Vagina (tissue), 2 donors: ENCODE measurements at regions not wholly inside any gene's neighbourhood (a gene's known extent, or its start where the extent isn't known, plus 50 kb on each side); places are given as distances from the start of the nearest gene placed in this dataset.

Source experiments
- DNase-seq, 2 donors: peaks; one replicate each; pipeline ENCODE4 v3.0.0-alpha.2; 2017; ENCODE audit errors: extremely low spot score in 2 of 2
- H3K27ac ChIP-seq: fragments of 200-600 bp; sonication (generic); one replicate; pipeline ENCODE4 v1.5.1; 2019
- H3K27me3 ChIP-seq: fragments of 200-600 bp; sonication (generic); one replicate; pipeline ENCODE4 v1.5.1; 2019
- H3K36me3 ChIP-seq, 2 donors: fragments of 200-600 bp; sonication (generic); one replicate each; pipeline ENCODE4 v1.5.1; 2017 to 2019
- H3K4me1 ChIP-seq: fragments of 200-600 bp; sonication (generic); one replicate; pipeline ENCODE4 v1.5.1; 2019
- H3K4me3 ChIP-seq, 2 donors: fragments of 200-600 bp; sonication (generic); 1 replicate in 1 of 2; 2 replicates in 1 of 2; pipeline ENCODE4 v1.5.1; 2016 to 2019
- H3K9me3 ChIP-seq: fragments of 200-600 bp; sonication (generic); one replicate; pipeline ENCODE4 v1.5.1; 2019
- CTCF ChIP-seq, 3 experiments: fragments of 450-650 bp in 2 of 3; fragments of 200-600 bp in 1 of 3; sonication (generic) in 1 of 3; IDR thresholded peaks; one replicate each; pipeline ENCODE4 v1.5.1; 2017 to 2019; ENCODE audit warnings: antibody characterized with exemption in 3 of 3, mild to moderate bottlenecking in 2 of 3, moderate library complexity in 2 of 3
- POLR2A ChIP-seq, 2 donors: fragments of 450-650 bp; IDR thresholded peaks; one replicate each; pipeline ENCODE4 v1.6.1; 2017; ENCODE audit warnings: antibody characterized with exemption in 2 of 2, mild to moderate bottlenecking in 2 of 2, moderate library complexity in 2 of 2
- POLR2AphosphoS5 ChIP-seq, 2 donors: sonication (generic); formaldehyde crosslinking; IDR thresholded peaks; one replicate each; pipeline ENCODE4 v1.9.0; 2017; ENCODE audit warnings: antibody characterized with exemption in 2 of 2, mild to moderate bottlenecking in 2 of 2, low read depth in 1 of 2; ENCODE audit not compliant: insufficient read depth in 1 of 2
- intact Hi-C: fragments of 100-400 bp; cut with DNase I; formaldehyde crosslinking; loops from one replicate; pipeline ENCODE4 v1.15.1; 2023

- no peak for DNase-seq
- Histone ChIP-seq H3K4me1 (peaks cover 14% of the 10 kb centered on the region), H3K36me3 (no peaks in the 10 kb centered on the region), H3K27ac (no peak overlapping the region), H3K9me3 (no peaks in the 10 kb centered on the region), H3K4me3 (no peak overlapping the region), H3K27me3 (no peaks in the 10 kb centered on the region)
- TF ChIP-seq CTCF (IDR thresholded peaks at IDR 0.05) (no peak), POLR2A (IDR thresholded peaks at IDR 0.05) (no peak), POLR2AphosphoS5 (IDR thresholded peaks at IDR 0.05; ENCODE audit: insufficient read depth in 1 of 2, low read depth in 1 of 2) (no peak)
- intact Hi-C loops = loop anchor here (10.0 kb wide), 1 partner anchor 296 kb away; no protein-coding TSS in a partner anchor
These were observed 434.9 kb upstream of the SLC30A5 start for GRCh38 chr5:68658810-68659372.

GRCh38 chr5:68659881-68660280 is 433.9 kb upstream of the SLC30A5 start:
- Histone ChIP-seq H3K4me3 (no peak overlapping the region), H3K27me3 (no peaks in the 10 kb centered on the region), H3K36me3 (no peaks in the 10 kb centered on the region), H3K9me3 (no peaks in the 10 kb centered on the region), H3K4me1 (peaks cover 14% of the 10 kb centered on the region), H3K27ac (no peak overlapping the region)
- intact Hi-C loops = loop anchor here (10.0 kb wide), 1 partner anchor 295 kb away; no protein-coding TSS in a partner anchor
- TF ChIP-seq POLR2A (IDR thresholded peaks at IDR 0.05) (no peak), POLR2AphosphoS5 (IDR thresholded peaks at IDR 0.05; ENCODE audit: insufficient read depth in 1 of 2, low read depth in 1 of 2) (no peak), CTCF (IDR thresholded peaks at IDR 0.05) (no peak)
- DNase-seq = no peak

- no peak for TF ChIP-seq CTCF (IDR thresholded peaks at IDR 0.05)
- TF ChIP-seq POLR2A (IDR thresholded peaks at IDR 0.05) = no peak
- TF ChIP-seq POLR2AphosphoS5 (IDR thresholded peaks at IDR 0.05; ENCODE audit: insufficient read depth in 1 of 2, low read depth in 1 of 2) = no peak
- H3K4me1 ChIP-seq = peaks cover 14% of the 10 kb centered on the region
- H3K4me3 ChIP-seq = no peak overlapping the region
- H3K27ac ChIP-seq = no peak overlapping the region
- intact Hi-C loops = no loop called here
- no peak for DNase-seq
- H3K27me3 ChIP-seq = no peaks in the 10 kb centered on the region
- no peaks in the 10 kb centered on the region for H3K9me3 ChIP-seq
- no peaks in the 10 kb centered on the region for H3K36me3 ChIP-seq
These were observed 432.6 kb upstream of the SLC30A5 start for GRCh38 chr5:68661237-68661636.

GRCh38 chr5:68662804-68663307 is 431.0 kb upstream of the SLC30A5 start:
- DNase-seq = no peak
- Histone ChIP-seq H3K4me3 (no peak overlapping the region), H3K27ac (no peak overlapping the region), H3K27me3 (no peaks in the 10 kb centered on the region), H3K4me1 (peaks cover 5% of the 10 kb centered on the region), H3K9me3 (no peaks in the 10 kb centered on the region), H3K36me3 (no peaks in the 10 kb centered on the region)
- intact Hi-C loops = no loop called here
- no peak for TF ChIP-seq CTCF (IDR thresholded peaks at IDR 0.05)
- no peak for TF ChIP-seq POLR2AphosphoS5 (IDR thresholded peaks at IDR 0.05; ENCODE audit: insufficient read depth in 1 of 2, low read depth in 1 of 2)
- no peak for TF ChIP-seq POLR2A (IDR thresholded peaks at IDR 0.05)

GRCh38 chr5:68669864-68670575 is 423.8 kb upstream of the SLC30A5 start:
- no peak overlapping the region for H3K4me3 ChIP-seq
- no peak for DNase-seq
- TF ChIP-seq POLR2A (IDR thresholded peaks at IDR 0.05) = no peak
- no peak for TF ChIP-seq POLR2AphosphoS5 (IDR thresholded peaks at IDR 0.05; ENCODE audit: insufficient read depth in 1 of 2, low read depth in 1 of 2)
- TF ChIP-seq CTCF (IDR thresholded peaks at IDR 0.05) = no peak
- no peaks in the 10 kb centered on the region for H3K27me3 ChIP-seq
- H3K36me3 ChIP-seq = no peaks in the 10 kb centered on the region
- no peak overlapping the region for H3K27ac ChIP-seq
- no peaks in the 10 kb centered on the region for H3K4me1 ChIP-seq
- intact Hi-C loops = no loop called here
- no peaks in the 10 kb centered on the region for H3K9me3 ChIP-seq
